Adrenal gland (tissue), 9 donors: ENCODE measurements at regions not wholly inside any gene's neighbourhood (a gene's known extent, or its start where the extent isn't known, plus 50 kb on each side); places are given as distances from the start of the nearest gene placed in this dataset.

Experiments used
- DNase-seq, 7 donors: peaks; one replicate each; pipeline ENCODE4 v3.0.0-alpha.2; 2019 to 2020
- H3K27ac ChIP-seq, 5 donors: fragments of 200-600 bp; sonication (generic) in 4 of 5; 1 replicate in 3 of 5; 2 replicates in 2 of 5; pipeline versions ENCODE4 v1.5.1 to v1.8.0; 2016 to 2020; ENCODE audit warnings: mild to moderate bottlenecking in 1 of 5
- H3K27me3 ChIP-seq: fragments of 200-600 bp; 2 replicates; pipeline ENCODE4 v1.8.0; 2021
- H3K36me3 ChIP-seq, 2 donors: fragments of 200-600 bp; replicated peaks in 1 of 2; 1 replicate in 1 of 2; 2 replicates in 1 of 2; pipeline versions ENCODE4 v1.5.1 to v1.8.0; 2018 to 2022
- H3K4me1 ChIP-seq, 2 donors: fragments of 200-600 bp; replicated peaks in 1 of 2; 1 replicate in 1 of 2; 2 replicates in 1 of 2; pipeline versions ENCODE4 v1.5.1 to v1.8.0; 2018 to 2021
- H3K4me3 ChIP-seq, 4 donors: fragments of 200-600 bp; sonication (generic) in 3 of 4; one replicate each; pipeline ENCODE4 v1.5.1; 2016 to 2018
- H3K9me3 ChIP-seq, 3 donors: fragments of 200-600 bp; sonication (generic) in 1 of 3; replicated peaks in 1 of 3; 1 replicate in 2 of 3; 2 replicates in 1 of 3; pipeline versions ENCODE4 v1.5.1 to v1.8.0; 2016 to 2021
- CTCF ChIP-seq, 6 experiments: fragments of 450-650 bp in 4 of 6; fragments of 200-600 bp in 2 of 6; sonication (generic) in 1 of 6; IDR thresholded peaks; 1 replicate in 5 of 6; 2 replicates in 1 of 6; pipeline versions ENCODE4 v1.5.1 to v1.8.0; 2016 to 2021; ENCODE audit warnings: antibody characterized with exemption in 6 of 6, mild to moderate bottlenecking in 2 of 6, moderate library complexity in 1 of 6
- POLR2A ChIP-seq, 2 donors: fragments of 450-650 bp; IDR thresholded peaks; one replicate each; pipeline ENCODE4 v1.6.1; 2017; ENCODE audit warnings: antibody characterized with exemption in 2 of 2, mild to moderate bottlenecking in 2 of 2, moderate library complexity in 1 of 2
- WGBS, 4 donors: extraction: QIAGEN DNeasy Blood & Tissue Kit in 2 of 4; methylation state at CpG; one replicate each; pipeline versions ENCODE4 v1.1.5 to v1.1.7; 2013 to 2017; 5-methylcytosine and 5-hydroxymethylcytosine counted together
- intact Hi-C, 2 donors: fragments of 100-400 bp; cut with DNase I; formaldehyde crosslinking; loops; one replicate each; pipeline versions ENCODE4 v1.14.1 to v1.15.0; 2022 to 2023
- donor health status: healthy with polysubstance abuse.
- donor health status: Bipolar disorder and iron deficiency.
- donor health status: DM: yes; HTN: yes; CAD: no.
- donor health status: DM: no; HTN: no; CAD: no.
- donor health status: DM: no; HTN: no; CAD: no.

- no peak for TF ChIP-seq CTCF (IDR thresholded peaks at IDR 0.05)
- no peak for TF ChIP-seq POLR2A (IDR thresholded peaks at IDR 0.05)
- no peak overlapping the region for H3K4me3 ChIP-seq
- no peaks in the 10 kb centered on the region for H3K27me3 ChIP-seq
- no peaks in the 10 kb centered on the region for H3K9me3 ChIP-seq
- intact Hi-C loops, result no loop called here
- H3K36me3 ChIP-seq, result no peaks in the 10 kb centered on the region
- no peaks in the 10 kb centered on the region for H3K4me1 ChIP-seq
- 78 to 90% (median 83%) methylated on average over 8 of the region's 8 CpGs for WGBS, 4 donors
- H3K27ac ChIP-seq, result no peak overlapping the region
- no peak for DNase-seq
These were observed 144.9 kb downstream of the TSN start for GRCh38 chr2:121900391-121900790.

- intact Hi-C loops, result no loop called here
These were observed 146.7 kb downstream of the TSN start for GRCh38 chr2:121902171-121902591.

GRCh38 chr2:121902616-121903015 is 147.2 kb downstream of the TSN start:
- Histone ChIP-seq H3K36me3 (no peaks in the 10 kb centered on the region), H3K27me3 (no peaks in the 10 kb centered on the region), H3K9me3 (no peaks in the 10 kb centered on the region), H3K4me3 (no peak overlapping the region), H3K4me1 (no peaks in the 10 kb centered on the region), H3K27ac (no peak overlapping the region)
- DNase-seq, result no peak
- TF ChIP-seq POLR2A (IDR thresholded peaks at IDR 0.05), result no peak
- TF ChIP-seq CTCF (IDR thresholded peaks at IDR 0.05), result no peak
- 63 to 77% (median 70%) methylated on average over 13 of the region's 13 CpGs for WGBS, 4 donors
- intact Hi-C loops, result no loop called here

More at GRCh38 chr2:121902171-121902591, 146.7 kb downstream of the TSN start:
- no peaks in the 10 kb centered on the region for H3K36me3 ChIP-seq
- no peaks in the 10 kb centered on the region for H3K27me3 ChIP-seq
- no peak overlapping the region for H3K27ac ChIP-seq
- H3K4me3 ChIP-seq, result no peak overlapping the region
- TF ChIP-seq POLR2A (IDR thresholded peaks at IDR 0.05) (no peak), CTCF (IDR thresholded peaks at IDR 0.05) (no peak)
- H3K9me3 ChIP-seq, result no peaks in the 10 kb centered on the region
- DNase-seq, result no peak
- WGBS, 4 donors, result 60 to 85% (median 72%) methylated on average over 8 to 18 of the region's 18 CpGs
- no peaks in the 10 kb centered on the region for H3K4me1 ChIP-seq

- WGBS, 4 donors, result 62 to 75% (median 70%) methylated on average over 11 to 14 of the region's 14 CpGs
- no peak overlapping the region for H3K4me3 ChIP-seq
- TF ChIP-seq POLR2A (IDR thresholded peaks at IDR 0.05) (no peak), CTCF (IDR thresholded peaks at IDR 0.05) (no peak)
- H3K27me3 ChIP-seq, result no peaks in the 10 kb centered on the region
- intact Hi-C loops, result no loop called here
- no peaks in the 10 kb centered on the region for H3K4me1 ChIP-seq
- no peaks in the 10 kb centered on the region for H3K36me3 ChIP-seq
- H3K9me3 ChIP-seq, result no peaks in the 10 kb centered on the region
- no peak overlapping the region for H3K27ac ChIP-seq
- DNase-seq, result no peak
These were observed 147.7 kb downstream of the TSN start for GRCh38 chr2:121903037-121903689.
